ENCODE measurements at regions not wholly inside any gene's neighbourhood (a gene's known extent, or its start where the extent isn't known, plus 50 kb on each side); places are given as distances from the start of the nearest gene placed in this dataset.
"Not testable (repeated sequence)": the region's sequence is repeated elsewhere in the genome, so short reads cannot be mapped to it uniquely, and the experiment has no call there.

GRCh38 chr10:65787571-65787970, 1138.3 kb upstream of the LRRTM3 start:
- DNase-seq (ENCODE audit: low read depth) = no peak

- DNase-seq (ENCODE audit: low read depth) = no peak
Observed at GRCh38 chr10:65788271-65788670, 1137.6 kb upstream of the LRRTM3 start.

- no peak for DNase-seq (ENCODE audit: low read depth)
Observed at GRCh38 chr10:65791979-65792378, 1133.9 kb upstream of the LRRTM3 start.

- no peak for DNase-seq (ENCODE audit: low read depth)
Observed at GRCh38 chr10:65793738-65794425, 1132.0 kb upstream of the LRRTM3 start.

- not testable (repeated sequence) for DNase-seq (ENCODE audit: low read depth)
Observed at GRCh38 chr10:65794861-65795260, 1131.0 kb upstream of the LRRTM3 start.

GRCh38 chr10:65796472-65796871, 1129.4 kb upstream of the LRRTM3 start:
- DNase-seq (ENCODE audit: low read depth) = no peak

GRCh38 chr10:65798133-65798532, 1127.7 kb upstream of the LRRTM3 start:
- no peak for DNase-seq (ENCODE audit: low read depth)

- DNase-seq (ENCODE audit: low read depth) = no peak
Observed at GRCh38 chr10:65802391-65802790, 1123.4 kb upstream of the LRRTM3 start.

GRCh38 chr10:65805511-65805910, 1120.3 kb upstream of the LRRTM3 start:
- DNase-seq (ENCODE audit: low read depth) = no peak

GRCh38 chr10:65805993-65806392, 1119.8 kb upstream of the LRRTM3 start:
- DNase-seq (ENCODE audit: low read depth) = no peak

- no peak for DNase-seq (ENCODE audit: low read depth)
Observed at GRCh38 chr10:65808687-65809333, 1117.0 kb upstream of the LRRTM3 start.

- DNase-seq (ENCODE audit: low read depth) = no peak
Observed at GRCh38 chr10:65811931-65812525, 1113.8 kb upstream of the LRRTM3 start.

GRCh38 chr10:65816536-65816935, 1109.3 kb upstream of the LRRTM3 start:
- no peak for DNase-seq (ENCODE audit: low read depth)

- no peak for DNase-seq (ENCODE audit: low read depth)
Observed at GRCh38 chr10:65818990-65819389, 1106.8 kb upstream of the LRRTM3 start.

- DNase-seq (ENCODE audit: low read depth) = no peak
Observed at GRCh38 chr10:65827359-65827758, 1098.5 kb upstream of the LRRTM3 start.

GRCh38 chr10:65838811-65839210, 1087.0 kb upstream of the LRRTM3 start:
- no peak for DNase-seq (ENCODE audit: low read depth)

- DNase-seq (ENCODE audit: low read depth) = no peak
Observed at GRCh38 chr10:65843203-65843602, 1082.6 kb upstream of the LRRTM3 start.

- no peak for DNase-seq (ENCODE audit: low read depth)
Observed at GRCh38 chr10:65845916-65846315, 1079.9 kb upstream of the LRRTM3 start.

- no peak for DNase-seq (ENCODE audit: low read depth)
Observed at GRCh38 chr10:65846541-65846940, 1079.3 kb upstream of the LRRTM3 start.

- DNase-seq (ENCODE audit: low read depth) = no peak
Observed at GRCh38 chr10:65846949-65847348, 1078.9 kb upstream of the LRRTM3 start.

- DNase-seq (ENCODE audit: low read depth) = no peak
Observed at GRCh38 chr10:65847436-65848230, 1078.2 kb upstream of the LRRTM3 start.

- no peak for DNase-seq (ENCODE audit: low read depth)
Observed at GRCh38 chr10:65858841-65859240, 1067.0 kb upstream of the LRRTM3 start.

GRCh38 chr10:65861249-65861648, 1064.6 kb upstream of the LRRTM3 start:
- DNase-seq (ENCODE audit: low read depth) = peak; percentile 34

Measured in HS-5 (cell line).